ENCODE measurements at regions not wholly inside any gene's neighbourhood (a gene's known extent, or its start where the extent isn't known, plus 50 kb on each side); places are given as distances from the start of the nearest gene placed in this dataset.

DNA sequence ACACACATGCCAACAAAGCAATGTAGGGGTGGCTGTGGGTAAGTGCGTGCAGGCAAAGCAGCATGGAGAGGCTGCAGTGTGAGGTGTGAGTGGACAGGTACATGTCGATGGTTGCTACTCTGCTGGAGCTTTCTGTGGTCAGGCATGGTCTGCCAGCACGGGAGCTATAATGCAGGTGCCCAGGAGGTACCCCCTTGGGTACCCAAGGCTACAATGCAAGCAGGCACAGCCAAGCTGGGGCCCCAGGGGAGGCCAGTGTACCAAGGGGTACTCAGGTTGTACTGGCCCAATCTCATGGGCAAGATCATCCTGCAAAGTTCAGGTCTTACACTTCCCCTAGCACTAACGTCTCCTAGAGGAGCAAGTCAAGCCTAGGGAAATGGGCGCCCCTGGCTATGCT, 58.4 kb upstream of the IRAK1BP1 start:
- TF ChIP-seq TBX3 (IDR thresholded peaks at IDR 0.05; ENCODE audit: borderline replicate concordance): no peak
- TF ChIP-seq, protein P1, sequence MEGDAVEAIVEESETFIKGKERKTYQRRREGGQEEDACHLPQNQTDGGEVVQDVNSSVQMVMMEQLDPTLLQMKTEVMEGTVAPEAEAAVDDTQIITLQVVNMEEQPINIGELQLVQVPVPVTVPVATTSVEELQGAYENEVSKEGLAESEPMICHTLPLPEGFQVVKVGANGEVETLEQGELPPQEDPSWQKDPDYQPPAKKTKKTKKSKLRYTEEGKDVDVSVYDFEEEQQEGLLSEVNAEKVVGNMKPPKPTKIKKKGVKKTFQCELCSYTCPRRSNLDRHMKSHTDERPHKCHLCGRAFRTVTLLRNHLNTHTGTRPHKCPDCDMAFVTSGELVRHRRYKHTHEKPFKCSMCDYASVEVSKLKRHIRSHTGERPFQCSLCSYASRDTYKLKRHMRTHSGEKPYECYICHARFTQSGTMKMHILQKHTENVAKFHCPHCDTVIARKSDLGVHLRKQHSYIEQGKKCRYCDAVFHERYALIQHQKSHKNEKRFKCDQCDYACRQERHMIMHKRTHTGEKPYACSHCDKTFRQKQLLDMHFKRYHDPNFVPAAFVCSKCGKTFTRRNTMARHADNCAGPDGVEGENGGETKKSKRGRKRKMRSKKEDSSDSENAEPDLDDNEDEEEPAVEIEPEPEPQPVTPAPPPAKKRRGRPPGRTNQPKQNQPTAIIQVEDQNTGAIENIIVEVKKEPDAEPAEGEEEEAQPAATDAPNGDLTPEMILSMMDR (CRISPR knock-in tag; IDR thresholded peaks at IDR 0.05): no peak
- TF ChIP-seq, protein P2, sequence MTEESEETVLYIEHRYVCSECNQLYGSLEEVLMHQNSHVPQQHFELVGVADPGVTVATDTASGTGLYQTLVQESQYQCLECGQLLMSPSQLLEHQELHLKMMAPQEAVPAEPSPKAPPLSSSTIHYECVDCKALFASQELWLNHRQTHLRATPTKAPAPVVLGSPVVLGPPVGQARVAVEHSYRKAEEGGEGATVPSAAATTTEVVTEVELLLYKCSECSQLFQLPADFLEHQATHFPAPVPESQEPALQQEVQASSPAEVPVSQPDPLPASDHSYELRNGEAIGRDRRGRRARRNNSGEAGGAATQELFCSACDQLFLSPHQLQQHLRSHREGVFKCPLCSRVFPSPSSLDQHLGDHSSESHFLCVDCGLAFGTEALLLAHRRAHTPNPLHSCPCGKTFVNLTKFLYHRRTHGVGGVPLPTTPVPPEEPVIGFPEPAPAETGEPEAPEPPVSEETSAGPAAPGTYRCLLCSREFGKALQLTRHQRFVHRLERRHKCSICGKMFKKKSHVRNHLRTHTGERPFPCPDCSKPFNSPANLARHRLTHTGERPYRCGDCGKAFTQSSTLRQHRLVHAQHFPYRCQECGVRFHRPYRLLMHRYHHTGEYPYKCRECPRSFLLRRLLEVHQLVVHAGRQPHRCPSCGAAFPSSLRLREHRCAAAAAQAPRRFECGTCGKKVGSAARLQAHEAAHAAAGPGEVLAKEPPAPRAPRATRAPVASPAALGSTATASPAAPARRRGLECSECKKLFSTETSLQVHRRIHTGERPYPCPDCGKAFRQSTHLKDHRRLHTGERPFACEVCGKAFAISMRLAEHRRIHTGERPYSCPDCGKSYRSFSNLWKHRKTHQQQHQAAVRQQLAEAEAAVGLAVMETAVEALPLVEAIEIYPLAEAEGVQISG (CRISPR knock-in tag; IDR thresholded peaks at IDR 0.05): no peak
- no peak for TF ChIP-seq ZFP36L1 (CRISPR knock-in tag; IDR thresholded peaks at IDR 0.05)
- TF ChIP-seq ATF6 (CRISPR knock-in tag; conservative IDR thresholded peaks at IDR 0.05): no peak
- no peak for TF ChIP-seq ZBTB10 (CRISPR knock-in tag; IDR thresholded peaks at IDR 0.05; ENCODE audit: borderline replicate concordance)
- no peak for TF ChIP-seq BRCA1 (CRISPR knock-in tag; IDR thresholded peaks at IDR 0.05)
- no peak for TF ChIP-seq SRF (IDR thresholded peaks at IDR 0.05; ENCODE audit: low read depth, low read length)
- TF ChIP-seq, protein P3, sequence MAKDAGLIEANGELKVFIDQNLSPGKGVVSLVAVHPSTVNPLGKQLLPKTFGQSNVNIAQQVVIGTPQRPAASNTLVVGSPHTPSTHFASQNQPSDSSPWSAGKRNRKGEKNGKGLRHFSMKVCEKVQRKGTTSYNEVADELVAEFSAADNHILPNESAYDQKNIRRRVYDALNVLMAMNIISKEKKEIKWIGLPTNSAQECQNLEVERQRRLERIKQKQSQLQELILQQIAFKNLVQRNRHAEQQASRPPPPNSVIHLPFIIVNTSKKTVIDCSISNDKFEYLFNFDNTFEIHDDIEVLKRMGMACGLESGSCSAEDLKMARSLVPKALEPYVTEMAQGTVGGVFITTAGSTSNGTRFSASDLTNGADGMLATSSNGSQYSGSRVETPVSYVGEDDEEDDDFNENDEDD (CRISPR knock-in tag; IDR thresholded peaks at IDR 0.05; ENCODE audit: borderline replicate concordance): no peak
- TF ChIP-seq SIN3B (IDR thresholded peaks at IDR 0.05; ENCODE audit: low read length): no peak
- TF ChIP-seq ZNF792 (CRISPR knock-in tag; IDR thresholded peaks at IDR 0.05): no peak
- TF ChIP-seq ZNF441 (CRISPR knock-in tag; IDR thresholded peaks at IDR 0.05; ENCODE audit: borderline replicate concordance): no peak
- TF ChIP-seq, protein P4, sequence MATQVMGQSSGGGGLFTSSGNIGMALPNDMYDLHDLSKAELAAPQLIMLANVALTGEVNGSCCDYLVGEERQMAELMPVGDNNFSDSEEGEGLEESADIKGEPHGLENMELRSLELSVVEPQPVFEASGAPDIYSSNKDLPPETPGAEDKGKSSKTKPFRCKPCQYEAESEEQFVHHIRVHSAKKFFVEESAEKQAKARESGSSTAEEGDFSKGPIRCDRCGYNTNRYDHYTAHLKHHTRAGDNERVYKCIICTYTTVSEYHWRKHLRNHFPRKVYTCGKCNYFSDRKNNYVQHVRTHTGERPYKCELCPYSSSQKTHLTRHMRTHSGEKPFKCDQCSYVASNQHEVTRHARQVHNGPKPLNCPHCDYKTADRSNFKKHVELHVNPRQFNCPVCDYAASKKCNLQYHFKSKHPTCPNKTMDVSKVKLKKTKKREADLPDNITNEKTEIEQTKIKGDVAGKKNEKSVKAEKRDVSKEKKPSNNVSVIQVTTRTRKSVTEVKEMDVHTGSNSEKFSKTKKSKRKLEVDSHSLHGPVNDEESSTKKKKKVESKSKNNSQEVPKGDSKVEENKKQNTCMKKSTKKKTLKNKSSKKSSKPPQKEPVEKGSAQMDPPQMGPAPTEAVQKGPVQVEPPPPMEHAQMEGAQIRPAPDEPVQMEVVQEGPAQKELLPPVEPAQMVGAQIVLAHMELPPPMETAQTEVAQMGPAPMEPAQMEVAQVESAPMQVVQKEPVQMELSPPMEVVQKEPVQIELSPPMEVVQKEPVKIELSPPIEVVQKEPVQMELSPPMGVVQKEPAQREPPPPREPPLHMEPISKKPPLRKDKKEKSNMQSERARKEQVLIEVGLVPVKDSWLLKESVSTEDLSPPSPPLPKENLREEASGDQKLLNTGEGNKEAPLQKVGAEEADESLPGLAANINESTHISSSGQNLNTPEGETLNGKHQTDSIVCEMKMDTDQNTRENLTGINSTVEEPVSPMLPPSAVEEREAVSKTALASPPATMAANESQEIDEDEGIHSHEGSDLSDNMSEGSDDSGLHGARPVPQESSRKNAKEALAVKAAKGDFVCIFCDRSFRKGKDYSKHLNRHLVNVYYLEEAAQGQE (IDR thresholded peaks at IDR 0.05; ENCODE audit: borderline replicate concordance in 1 of 2, low read depth in 1 of 2, low read length in 2 of 2): no peak
